ENCODE measurements at regions not wholly inside any gene's neighbourhood (a gene's known extent, or its start where the extent isn't known, plus 50 kb on each side); places are given as distances from the start of the nearest gene placed in this dataset.

DNA sequence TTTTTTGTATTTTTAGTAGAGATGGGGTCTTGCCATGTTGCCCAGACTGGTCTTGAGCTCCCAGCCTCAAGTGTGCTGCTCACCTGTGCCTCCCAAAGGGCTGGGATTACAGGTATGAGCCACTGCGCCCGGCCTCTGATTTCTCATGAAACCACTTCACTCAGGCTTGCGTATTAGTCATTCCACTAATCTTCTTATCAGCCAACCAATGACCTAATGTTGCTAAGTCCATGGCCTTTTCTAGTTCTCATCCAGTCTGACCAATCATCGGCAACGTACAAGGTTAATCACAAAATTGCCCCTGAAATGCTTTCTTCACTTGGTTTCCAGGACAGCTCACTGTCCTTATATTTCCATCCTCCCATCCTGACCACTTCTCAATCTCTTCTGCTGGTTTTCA lies 605.3 kb upstream of the SLC10A2 start:
- Histone ChIP-seq H3K9me3 (no peaks in the 10 kb centered on the region), H3K4me3 (no peak overlapping the region), H3K27ac (no peak overlapping the region), H3K36me3 (no peaks in the 10 kb centered on the region), H3K27me3 (no peaks in the 10 kb centered on the region), H3K4me1 (no peaks in the 10 kb centered on the region)
- TF ChIP-seq, protein P1, sequence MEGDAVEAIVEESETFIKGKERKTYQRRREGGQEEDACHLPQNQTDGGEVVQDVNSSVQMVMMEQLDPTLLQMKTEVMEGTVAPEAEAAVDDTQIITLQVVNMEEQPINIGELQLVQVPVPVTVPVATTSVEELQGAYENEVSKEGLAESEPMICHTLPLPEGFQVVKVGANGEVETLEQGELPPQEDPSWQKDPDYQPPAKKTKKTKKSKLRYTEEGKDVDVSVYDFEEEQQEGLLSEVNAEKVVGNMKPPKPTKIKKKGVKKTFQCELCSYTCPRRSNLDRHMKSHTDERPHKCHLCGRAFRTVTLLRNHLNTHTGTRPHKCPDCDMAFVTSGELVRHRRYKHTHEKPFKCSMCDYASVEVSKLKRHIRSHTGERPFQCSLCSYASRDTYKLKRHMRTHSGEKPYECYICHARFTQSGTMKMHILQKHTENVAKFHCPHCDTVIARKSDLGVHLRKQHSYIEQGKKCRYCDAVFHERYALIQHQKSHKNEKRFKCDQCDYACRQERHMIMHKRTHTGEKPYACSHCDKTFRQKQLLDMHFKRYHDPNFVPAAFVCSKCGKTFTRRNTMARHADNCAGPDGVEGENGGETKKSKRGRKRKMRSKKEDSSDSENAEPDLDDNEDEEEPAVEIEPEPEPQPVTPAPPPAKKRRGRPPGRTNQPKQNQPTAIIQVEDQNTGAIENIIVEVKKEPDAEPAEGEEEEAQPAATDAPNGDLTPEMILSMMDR (IDR thresholded peaks at IDR 0.05): no peak
- TF ChIP-seq POLR2A (IDR thresholded peaks at IDR 0.05): no peak
- ATAC-seq: no peak
- WGBS (ENCODE audit: insufficient coverage, low coverage, low lambda C conversion rate, missing lambda C conversion rate): 95% methylated on average over 5 of the region's 5 CpGs
- no peak for DNase-seq
- intact Hi-C loops (cut with DNase I): no loop called here

DNA sequence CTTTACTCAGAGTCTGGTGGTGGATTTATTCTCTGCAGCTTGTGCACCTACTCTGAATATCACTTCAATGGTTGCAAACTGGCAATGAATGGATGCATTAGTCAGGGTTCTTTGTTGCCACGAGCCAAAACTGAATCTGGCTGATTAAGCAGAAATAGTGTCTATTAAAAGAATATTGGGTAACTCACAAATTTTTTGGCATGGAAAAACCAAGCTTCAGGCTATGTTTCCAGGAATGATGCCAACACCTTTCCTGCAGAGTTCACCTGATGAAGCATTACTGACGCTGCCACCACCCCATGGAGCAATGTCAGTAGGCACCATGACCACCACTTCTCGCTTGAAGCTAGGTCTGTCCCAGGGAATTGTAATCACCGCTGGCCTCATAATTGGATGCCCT lies 597.8 kb upstream of the SLC10A2 start:
- ATAC-seq (peak; percentile 91 to 97 (median 95)), DNase-seq (peak; percentile 50 to 73 (median 69))
- H3K4me1 ChIP-seq: no peaks in the 10 kb centered on the region
- no peaks in the 10 kb centered on the region for H3K27me3 ChIP-seq
- H3K9me3 ChIP-seq: no peaks in the 10 kb centered on the region
- no peak overlapping the region for H3K4me3 ChIP-seq
- H3K36me3 ChIP-seq: no peaks in the 10 kb centered on the region
- 11% methylated on average over 3 of the region's 4 CpGs for WGBS (ENCODE audit: insufficient coverage, low coverage, low lambda C conversion rate, missing lambda C conversion rate)
- H3K27ac ChIP-seq: no peak overlapping the region
- TF ChIP-seq, protein P1 (IDR thresholded peaks at IDR 0.05): no peak
- TF ChIP-seq POLR2A (IDR thresholded peaks at IDR 0.05): no peak
- intact Hi-C loops (cut with DNase I): no loop called here

DNA sequence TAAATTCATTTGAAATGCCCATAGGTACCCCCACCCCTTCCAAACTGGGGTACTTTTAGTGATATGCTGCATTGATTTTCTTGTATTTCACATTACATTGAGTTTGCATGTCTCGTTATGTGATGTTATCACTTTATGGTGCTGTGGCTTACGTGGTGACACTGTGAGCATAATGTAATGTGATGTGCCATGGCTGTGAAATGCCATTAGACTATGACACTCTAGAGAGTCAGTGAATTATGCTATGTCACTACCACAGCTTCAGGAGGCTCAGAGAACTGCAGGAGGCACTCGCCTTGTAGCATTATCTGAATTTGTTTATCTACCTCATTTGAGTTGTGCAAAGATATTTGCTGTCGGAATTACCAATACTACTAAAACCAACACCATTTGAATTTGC lies 590.1 kb upstream of the SLC10A2 start:
- WGBS (ENCODE audit: insufficient coverage, low coverage, low lambda C conversion rate, missing lambda C conversion rate): 81% methylated on average over 4 of the region's 4 CpGs
- no peak for TF ChIP-seq POLR2A (IDR thresholded peaks at IDR 0.05)
- TF ChIP-seq, protein P1 (IDR thresholded peaks at IDR 0.05): no peak
- H3K9me3 ChIP-seq: no peaks in the 10 kb centered on the region
- H3K27ac ChIP-seq: no peak overlapping the region
- DNase-seq: no peak
- no peaks in the 10 kb centered on the region for H3K27me3 ChIP-seq
- intact Hi-C loops (cut with DNase I): no loop called here
- ATAC-seq: no peak
- H3K4me1 ChIP-seq: no peaks in the 10 kb centered on the region
- no peak overlapping the region for H3K4me3 ChIP-seq
- no peaks in the 10 kb centered on the region for H3K36me3 ChIP-seq

DNA sequence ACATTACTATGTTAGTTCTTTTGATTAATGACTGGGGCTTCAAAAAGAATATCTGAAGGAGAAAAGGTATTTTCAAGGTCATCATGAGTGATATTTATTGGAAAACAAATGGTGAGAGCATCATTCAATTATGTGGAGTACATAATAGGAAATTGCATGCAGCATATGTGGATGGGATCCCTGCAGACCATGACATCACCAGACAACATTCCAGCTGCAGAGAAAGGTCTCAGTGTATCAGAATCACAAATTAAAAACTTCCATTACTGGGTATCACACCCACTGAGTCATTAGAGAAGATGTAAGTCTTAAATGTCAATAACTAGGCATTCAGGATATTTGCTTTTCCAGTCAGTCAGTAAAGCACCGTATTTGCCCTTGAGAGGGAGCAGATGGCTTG lies 574.4 kb upstream of the SLC10A2 start:
- intact Hi-C loops (cut with DNase I): no loop called here
- no peaks in the 10 kb centered on the region for H3K36me3 ChIP-seq
- 29% methylated on average over 1 of the region's 1 CpG for WGBS (ENCODE audit: insufficient coverage, low coverage, low lambda C conversion rate, missing lambda C conversion rate)
- no peak for TF ChIP-seq POLR2A (IDR thresholded peaks at IDR 0.05)
- TF ChIP-seq, protein P1 (IDR thresholded peaks at IDR 0.05): no peak
- peak in 1 of 4 donors; percentile 65 for ATAC-seq
- no peaks in the 10 kb centered on the region for H3K9me3 ChIP-seq
- H3K4me1 ChIP-seq: peaks cover 0 to 20% (median 7%) of the 10 kb centered on the region in 4 donors
- no peak for DNase-seq
- no peak overlapping the region for H3K27ac ChIP-seq
- H3K27me3 ChIP-seq: no peaks in the 10 kb centered on the region
- H3K4me3 ChIP-seq: no peak overlapping the region

DNA sequence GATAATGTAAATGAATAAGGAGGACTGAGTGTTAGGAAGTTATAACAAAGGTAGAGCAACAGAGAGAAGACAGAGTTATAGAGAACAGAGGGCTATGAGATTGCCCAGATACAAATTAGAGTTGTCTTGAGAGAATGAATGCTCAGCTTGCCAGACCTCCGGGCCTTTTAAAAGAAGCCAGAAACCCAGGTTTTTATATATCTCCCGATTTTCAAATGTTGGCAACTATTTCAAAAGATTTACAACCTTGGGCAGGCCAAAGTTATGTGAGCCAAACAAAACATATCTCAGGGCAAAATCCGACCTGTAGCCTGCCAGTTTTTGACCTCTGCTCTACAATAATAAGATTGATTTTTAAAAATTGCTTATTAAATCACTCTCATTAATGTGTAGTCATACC lies 573.1 kb upstream of the SLC10A2 start:
- ATAC-seq: peak; percentile 70 to 92 (median 80)
- DNase-seq: no peak
- TF ChIP-seq, protein P1 (IDR thresholded peaks at IDR 0.05): no peak
- no peak for TF ChIP-seq POLR2A (IDR thresholded peaks at IDR 0.05)
- Histone ChIP-seq H3K9me3 (no peaks in the 10 kb centered on the region), H3K4me3 (no peak overlapping the region), H3K36me3 (no peaks in the 10 kb centered on the region), H3K4me1 (peaks cover 0 to 20% (median 7%) of the 10 kb centered on the region in 4 donors), H3K27me3 (no peaks in the 10 kb centered on the region), H3K27ac (no peak overlapping the region)
- WGBS (ENCODE audit: insufficient coverage, low coverage, low lambda C conversion rate, missing lambda C conversion rate): 16% methylated on average over 3 of the region's 3 CpGs
- intact Hi-C loops (cut with DNase I): no loop called here

Data from right lobe of liver (tissue), 6 donors.